GM12891 (cell line): ENCODE measurements at regions not wholly inside any gene's neighbourhood (a gene's known extent, or its start where the extent isn't known, plus 50 kb on each side); places are given as distances from the start of the nearest gene placed in this dataset.

Source experiments
- PAX5 ChIP-seq: IDR thresholded peaks from 2 replicates; pipeline ENCODE4 v1.6.1; 2011; ENCODE audit warnings: low read length, moderate library complexity, mild to moderate bottlenecking; ENCODE audit not compliant: insufficient read depth, severe bottlenecking
- POLR2A ChIP-seq: IDR thresholded peaks from 2 replicates; pipeline ENCODE4 v1.6.1; 2011; ENCODE audit warnings: low read depth, low read length, control low read depth
- POLR2AphosphoS5 ChIP-seq: IDR thresholded peaks from 2 replicates; pipeline ENCODE4 v1.6.1; 2011; ENCODE audit warnings: low read depth, low read length, control low read depth
- TAF1 ChIP-seq: IDR thresholded peaks from 2 replicates; pipeline ENCODE4 v1.6.1; 2011; ENCODE audit warnings: low read depth, low read length, control low read depth

DNA sequence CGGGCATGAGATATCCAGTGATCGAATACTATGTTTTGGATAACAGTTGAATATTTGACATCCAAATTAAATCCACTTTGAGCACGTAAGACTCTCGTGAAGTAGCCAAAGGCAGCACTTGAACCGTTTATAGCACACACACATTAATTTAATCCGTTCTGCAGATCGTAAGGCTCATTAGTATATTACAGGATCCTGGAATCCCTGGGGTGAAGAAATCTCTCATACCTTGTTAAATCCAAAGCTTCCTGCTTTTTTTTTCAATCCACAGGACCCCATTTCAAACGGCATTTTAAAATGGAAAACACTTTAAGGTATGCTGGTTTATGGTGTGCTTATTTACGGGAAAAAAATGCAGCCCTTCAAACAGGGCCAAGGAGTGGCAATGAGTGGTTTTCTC, 158.4 kb upstream of the ADARB2 start:
- no peak for TF ChIP-seq POLR2A
- TF ChIP-seq TAF1: no peak
- no peak for TF ChIP-seq POLR2AphosphoS5
- TF ChIP-seq PAX5: no peak
